GM19455 (cell line): ENCODE measurements at regions not wholly inside any gene's neighbourhood (a gene's known extent, or its start where the extent isn't known, plus 50 kb on each side); places are given as distances from the start of the nearest gene placed in this dataset.
"Not testable (repeated sequence)": the region's sequence is repeated elsewhere in the genome, so short reads cannot be mapped to it uniquely, and the experiment has no call there.

Experiments
- ATAC-seq: cut with Tn5 transposase; IDR thresholded peaks from one replicate; pipeline ENCODE4 v1.9.1; 2021; ENCODE audit not compliant: unreplicated experiment

- ATAC-seq: no peak
These were observed 51.7 kb upstream of the COL8A1 start for GRCh38 chr3:99586701-99587100.

GRCh38 chr3:99579965-99580364, 58.4 kb upstream of the COL8A1 start:
- no peak for ATAC-seq

GRCh38 chr3:99579246-99579645, 59.1 kb upstream of the COL8A1 start:
- no peak for ATAC-seq

DNA sequence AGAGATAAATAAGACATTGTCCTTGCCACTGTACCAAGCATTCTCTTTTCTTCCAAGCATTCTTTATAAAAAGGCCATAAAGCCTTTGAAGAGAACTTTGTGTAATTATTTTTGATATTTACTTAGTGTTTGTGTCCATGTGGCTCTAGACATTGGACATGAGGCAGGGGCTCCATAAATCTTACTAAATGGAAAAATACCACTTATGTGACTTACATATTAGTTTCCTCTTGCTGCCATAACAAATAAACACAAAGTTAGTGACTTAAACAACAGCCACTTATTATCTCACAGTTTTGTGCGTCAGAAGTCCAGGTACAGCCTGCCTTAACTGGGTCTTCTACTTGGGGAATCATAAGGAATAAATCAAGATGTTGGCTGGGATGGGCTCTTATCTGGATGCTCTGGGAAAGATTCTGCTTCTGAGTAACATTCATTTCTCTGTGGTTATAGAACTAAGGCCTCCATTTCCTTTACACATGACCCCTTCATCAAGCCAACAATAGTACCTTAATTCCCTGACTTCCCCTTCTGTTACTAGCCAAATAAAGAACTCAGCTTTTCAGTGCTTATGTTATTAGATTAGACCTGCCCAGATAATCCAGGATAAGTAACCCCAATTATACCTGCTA, 59.9 kb upstream of the COL8A1 start:
- ATAC-seq: no peak

- ATAC-seq: no peak
These were observed 61.4 kb upstream of the COL8A1 start for GRCh38 chr3:99576904-99577559.

DNA sequence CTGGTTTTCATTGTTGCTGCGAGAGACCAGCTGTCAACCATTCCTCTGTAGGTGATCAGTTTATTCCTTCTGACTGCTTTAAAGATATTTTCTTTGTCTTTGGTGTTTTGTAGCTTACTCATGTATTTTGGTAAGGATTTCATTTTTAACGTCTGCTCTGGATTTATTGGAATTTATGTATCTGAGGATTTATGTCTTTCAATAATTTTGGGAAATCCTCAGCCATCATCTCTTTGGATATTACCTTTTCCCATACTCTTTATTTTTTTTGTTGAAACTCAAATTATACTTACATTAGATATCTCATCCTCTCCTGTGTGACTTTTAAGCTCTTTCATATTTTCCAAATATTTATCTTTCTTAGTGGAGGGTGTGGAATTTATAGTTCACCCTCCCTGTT, 62.7 kb upstream of the COL8A1 start:
- no peak for ATAC-seq

DNA sequence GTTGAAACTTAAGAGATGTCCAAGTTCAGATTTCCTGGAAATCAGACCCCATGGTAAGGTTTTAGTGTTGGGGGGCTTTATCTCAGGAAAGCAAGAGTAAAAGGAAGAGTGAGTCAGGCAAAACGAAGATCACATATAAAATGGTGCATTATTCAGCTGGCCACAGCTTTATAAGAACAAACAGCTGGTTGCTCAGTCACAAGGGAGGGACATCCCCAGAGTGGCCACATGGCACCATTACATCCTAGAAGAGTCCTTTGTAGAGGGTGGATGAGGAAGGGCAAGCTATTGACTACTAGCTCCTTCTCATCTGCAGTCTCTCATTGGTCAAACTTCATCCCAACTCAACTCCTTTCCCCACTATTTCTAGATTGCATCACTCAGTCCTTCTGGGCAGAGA, 68.3 kb upstream of the COL8A1 start:
- no peak for ATAC-seq

DNA sequence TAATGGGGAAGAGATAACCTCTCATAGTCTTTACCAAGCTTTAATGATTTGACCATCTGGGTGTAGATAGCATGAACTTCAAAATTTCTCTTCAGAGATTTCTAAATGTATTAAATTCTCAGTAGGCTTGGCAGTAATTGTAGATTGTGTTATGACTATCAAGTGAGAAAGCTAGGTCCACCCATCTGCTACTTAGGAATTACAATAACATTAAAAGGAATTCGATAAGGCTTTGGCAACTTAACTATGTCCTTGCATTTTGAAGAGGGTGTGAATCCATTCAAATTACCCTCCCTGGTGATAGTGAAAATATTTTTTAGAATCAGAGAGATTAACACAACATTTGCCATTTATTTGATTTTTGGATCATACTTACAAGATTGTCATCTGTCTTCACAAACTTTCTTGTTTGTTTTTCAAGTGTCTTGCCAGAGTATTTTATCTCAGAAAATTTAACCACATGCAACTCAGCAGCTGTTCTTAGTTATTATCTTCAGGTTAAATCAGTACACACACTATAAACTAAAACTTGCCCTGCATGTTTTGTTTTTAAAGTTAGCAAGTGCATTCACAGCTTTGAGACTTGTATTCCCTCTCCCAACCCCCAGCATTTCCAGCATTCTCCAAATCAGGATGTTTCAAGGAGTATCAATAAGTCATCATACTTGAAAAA, 69.6 kb upstream of the COL8A1 start:
- no peak for ATAC-seq

DNA sequence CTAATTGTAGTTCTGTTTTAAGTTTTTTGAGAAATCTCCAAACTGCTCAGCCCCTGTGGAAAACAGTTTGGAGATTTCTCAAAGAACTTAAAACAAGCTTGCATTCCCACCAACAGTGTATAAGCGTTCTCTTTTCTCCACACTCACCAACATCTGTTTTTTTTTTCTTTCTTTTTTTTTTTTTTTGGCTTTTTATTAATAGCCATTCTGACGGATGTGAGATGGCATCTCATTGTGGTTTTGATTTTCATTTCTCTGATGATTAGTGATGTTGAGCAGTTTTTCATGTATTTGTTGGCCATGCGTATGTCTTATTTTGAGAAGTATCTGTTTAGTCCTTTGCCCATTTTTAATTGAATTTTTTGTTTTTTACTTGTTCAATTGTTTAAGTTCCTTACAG, 73.1 kb upstream of the COL8A1 start:
- ATAC-seq: no peak

- no peak for ATAC-seq
These were observed 75.3 kb upstream of the COL8A1 start for GRCh38 chr3:99562990-99563607.

DNA sequence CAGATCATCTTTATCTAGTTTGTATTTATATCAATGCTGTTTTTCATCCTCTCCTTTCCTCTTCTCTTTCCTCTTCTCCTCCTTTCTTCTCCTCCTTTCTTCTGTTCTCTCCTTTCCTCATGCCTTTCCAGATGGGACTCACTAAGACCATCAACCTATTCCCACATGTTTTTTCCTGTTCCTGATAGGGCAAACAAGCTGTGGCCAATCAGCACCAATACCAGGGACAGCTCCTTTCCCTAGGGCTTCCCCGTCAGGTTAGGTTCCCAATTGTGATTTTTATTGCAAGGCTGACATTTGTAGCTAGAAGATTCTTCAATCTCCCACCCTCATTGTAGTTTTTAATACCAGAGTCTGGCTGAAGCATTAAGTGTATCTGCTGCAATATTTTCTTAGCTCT, 76.3 kb upstream of the COL8A1 start:
- no peak for ATAC-seq

- ATAC-seq: no peak
These were observed 77.3 kb upstream of the COL8A1 start for GRCh38 chr3:99561056-99561455.

- no peak for ATAC-seq
These were observed 79.2 kb upstream of the COL8A1 start for GRCh38 chr3:99559196-99559595.

DNA sequence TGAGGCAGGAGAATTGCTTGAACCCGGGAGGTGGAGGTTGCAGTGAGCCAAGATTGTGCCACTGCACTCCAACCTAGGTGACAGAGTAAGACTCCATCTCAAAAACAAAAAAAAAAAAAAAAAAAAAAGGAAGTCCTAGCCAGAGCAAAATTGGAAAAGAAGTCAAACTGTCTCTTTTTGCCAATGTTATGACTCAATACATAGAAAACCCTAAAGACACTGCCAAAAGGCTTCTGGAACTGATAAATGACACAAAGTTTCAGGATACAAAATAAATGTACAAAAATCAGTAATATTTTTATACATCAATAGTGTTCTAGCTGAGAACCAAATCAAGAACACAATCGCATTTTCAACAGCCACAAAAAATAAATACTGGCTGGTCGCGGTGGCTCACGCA, 82.5 kb upstream of the COL8A1 start:
- ATAC-seq: not testable (repeated sequence)

DNA sequence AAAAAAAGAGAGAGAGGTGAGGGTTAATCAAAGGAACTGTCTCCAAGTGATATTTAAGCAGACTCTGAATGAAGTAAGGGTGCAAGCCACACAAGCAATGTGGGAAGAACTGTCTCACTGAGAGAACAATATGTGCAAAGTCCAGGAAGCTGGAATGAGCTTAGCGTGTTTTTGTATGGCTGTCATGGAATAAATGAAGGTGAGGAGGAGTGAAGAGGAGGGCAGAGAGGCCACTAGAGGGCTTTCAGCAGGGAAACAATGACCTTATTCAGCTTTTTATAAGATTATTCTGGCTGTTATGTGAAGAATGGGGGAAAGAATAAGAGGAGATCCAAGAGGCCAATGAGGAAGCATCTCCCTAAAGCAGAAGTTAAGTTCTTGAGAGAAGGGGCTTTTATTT, 86.9 kb upstream of the COL8A1 start:
- no peak for ATAC-seq

GRCh38 chr3:99549957-99550603, 88.3 kb upstream of the COL8A1 start:
- no peak for ATAC-seq

- no peak for ATAC-seq
These were observed 89.2 kb upstream of the COL8A1 start for GRCh38 chr3:99549220-99549619.

- no peak for ATAC-seq
These were observed 89.7 kb upstream of the COL8A1 start for GRCh38 chr3:99548674-99549073.

GRCh38 chr3:99545941-99546580, 92.3 kb upstream of the COL8A1 start:
- no peak for ATAC-seq

- ATAC-seq: no peak
These were observed 93.6 kb upstream of the COL8A1 start for GRCh38 chr3:99544786-99545281.

DNA sequence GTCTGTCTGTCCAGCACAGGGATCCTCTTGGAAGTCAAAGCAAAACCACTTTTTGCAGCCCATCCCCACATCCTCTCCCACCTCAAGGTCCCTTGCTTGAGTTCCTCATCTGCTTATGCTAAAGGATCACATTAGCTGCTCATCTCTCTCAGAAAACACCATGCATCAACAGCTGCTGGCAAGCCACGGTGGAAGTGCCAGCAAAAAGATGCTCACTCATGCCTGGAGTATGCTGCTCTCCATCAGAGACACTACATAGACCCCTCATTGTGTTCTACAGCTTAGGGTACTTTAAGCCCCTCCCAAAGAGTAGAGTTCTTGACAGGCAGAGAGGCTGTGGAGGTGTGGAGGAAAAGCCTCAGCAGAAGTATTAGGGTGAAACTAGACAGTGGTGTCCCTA, 94.6 kb upstream of the COL8A1 start:
- no peak for ATAC-seq
